ENCODE measurements at regions not wholly inside any gene's neighbourhood (a gene's known extent, or its start where the extent isn't known, plus 50 kb on each side); places are given as distances from the start of the nearest gene placed in this dataset.

DNA sequence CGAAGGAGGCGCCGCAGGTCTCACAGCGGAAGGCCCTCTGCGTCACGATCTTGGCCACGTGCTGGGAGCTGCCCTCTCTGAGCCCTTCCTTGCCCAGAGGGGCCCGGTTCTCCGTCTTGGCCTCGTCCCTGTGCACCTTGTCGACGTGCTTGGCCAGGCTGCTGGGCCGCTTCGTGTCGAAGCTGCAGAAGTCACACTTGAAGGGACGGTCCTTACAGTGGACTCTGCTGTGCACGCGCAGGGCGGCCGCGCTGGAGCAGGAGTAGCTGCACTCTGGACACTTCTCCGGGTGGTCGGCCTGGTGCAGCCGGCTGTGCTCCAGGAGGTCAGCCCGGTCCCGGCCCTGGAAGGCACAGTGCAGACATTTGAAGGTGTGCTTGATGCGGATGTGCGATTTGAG lies 106.9 kb downstream of the ZFP64 start:
- TF ChIP-seq CTCF (conservative IDR thresholded peaks at IDR 0.05; ENCODE audit: low read length) = no peak
- no peak for TF ChIP-seq EZH2phosphoT487 (IDR thresholded peaks at IDR 0.05; ENCODE audit: borderline replicate concordance, low read depth, low read length)
